Globus pallidus (tissue), 1 donor: ENCODE measurements at regions not wholly inside any gene's neighbourhood (a gene's known extent, or its start where the extent isn't known, plus 50 kb on each side); places are given as distances from the start of the nearest gene placed in this dataset.

ENCODE experiments used
- DNase-seq: peaks from one replicate; pipeline ENCODE4 v3.0.0-alpha.2; 2015; ENCODE audit warnings: low spot score

GRCh38 chr13:67355812-67356476, 125.8 kb upstream of the PCDH9 start:
- DNase-seq = no peak

- DNase-seq = no peak
Observed at GRCh38 chr13:67353941-67354340, 123.8 kb upstream of the PCDH9 start.

GRCh38 chr13:67353031-67353430, 122.9 kb upstream of the PCDH9 start:
- no peak for DNase-seq

GRCh38 chr13:67351909-67352308, 121.8 kb upstream of the PCDH9 start:
- no peak for DNase-seq

- DNase-seq = no peak
Observed at GRCh38 chr13:67351114-67351513, 121.0 kb upstream of the PCDH9 start.

GRCh38 chr13:67343777-67344176, 113.6 kb upstream of the PCDH9 start:
- no peak for DNase-seq

GRCh38 chr13:67341406-67341805, 111.3 kb upstream of the PCDH9 start:
- no peak for DNase-seq

GRCh38 chr13:67330149-67330548, 100.0 kb upstream of the PCDH9 start:
- no peak for DNase-seq

GRCh38 chr13:67328895-67329294, 98.8 kb upstream of the PCDH9 start:
- no peak for DNase-seq

GRCh38 chr13:67318860-67319259, 88.7 kb upstream of the PCDH9 start:
- no peak for DNase-seq

- no peak for DNase-seq
Observed at GRCh38 chr13:67318398-67318797, 88.3 kb upstream of the PCDH9 start.

- no peak for DNase-seq
Observed at GRCh38 chr13:67314405-67314804, 84.3 kb upstream of the PCDH9 start.

- DNase-seq = no peak
Observed at GRCh38 chr13:67308004-67308772, 78.1 kb upstream of the PCDH9 start.

GRCh38 chr13:67306742-67307141, 76.6 kb upstream of the PCDH9 start:
- no peak for DNase-seq

GRCh38 chr13:67303661-67304333, 73.7 kb upstream of the PCDH9 start:
- no peak for DNase-seq

GRCh38 chr13:67299751-67300150, 69.6 kb upstream of the PCDH9 start:
- no peak for DNase-seq

GRCh38 chr13:67299072-67299635, 69.0 kb upstream of the PCDH9 start:
- DNase-seq = no peak

GRCh38 chr13:67298297-67298696, 68.2 kb upstream of the PCDH9 start:
- DNase-seq = no peak

- DNase-seq = no peak
Observed at GRCh38 chr13:67296511-67296910, 66.4 kb upstream of the PCDH9 start.

- DNase-seq = no peak
Observed at GRCh38 chr13:67292886-67293285, 62.8 kb upstream of the PCDH9 start.

GRCh38 chr13:67285611-67286010, 55.5 kb upstream of the PCDH9 start:
- DNase-seq = no peak

GRCh38 chr13:67283637-67284036, 53.5 kb upstream of the PCDH9 start:
- DNase-seq = no peak

GRCh38 chr13:67281466-67281865, 51.3 kb upstream of the PCDH9 start:
- no peak for DNase-seq
